ENCODE measurements at regions not wholly inside any gene's neighbourhood (a gene's known extent, or its start where the extent isn't known, plus 50 kb on each side); places are given as distances from the start of the nearest gene placed in this dataset.

- Histone ChIP-seq H3K4me3 (no peak overlapping the region), H3K36me3 (no peaks in the 10 kb centered on the region), H3K27me3 (no peaks in the 10 kb centered on the region), H3K27ac (no peak overlapping the region), H3K9me3 (no peaks in the 10 kb centered on the region), H3K4me1 (no peaks in the 10 kb centered on the region)
- intact Hi-C loops (cut with DNase I; ENCODE audit: low total_unique reads) = no loop called here
- no peak for TF ChIP-seq CTCF (IDR thresholded peaks at IDR 0.05)
- no peak for TF ChIP-seq POLR2A (IDR thresholded peaks at IDR 0.05)
- no peak for DNase-seq
Observed at GRCh38 chr18:27276886-27277285, 91.8 kb upstream of the CHST9 start.

DNA sequence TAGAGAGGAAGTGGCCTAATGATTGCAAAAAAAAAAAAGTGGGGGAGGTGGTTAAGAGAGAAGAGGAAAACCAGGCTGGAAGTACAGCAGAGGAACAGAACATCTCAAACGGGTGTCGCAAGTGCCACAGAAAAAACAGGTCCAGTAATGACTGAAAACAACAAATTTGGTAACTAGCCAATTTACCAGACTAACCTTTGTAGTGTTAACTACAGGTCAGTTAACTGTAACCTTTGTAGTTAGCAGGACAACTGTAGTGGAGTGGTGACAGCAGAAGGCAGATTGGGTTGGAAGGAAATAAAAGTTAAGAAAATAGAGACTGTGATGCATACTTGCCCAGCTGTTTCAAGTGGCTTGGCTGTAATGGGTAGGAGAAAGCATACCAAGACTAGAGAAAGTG is 91.4 kb upstream of the CHST9 start:
- H3K4me1 ChIP-seq = no peaks in the 10 kb centered on the region
- intact Hi-C loops (cut with DNase I; ENCODE audit: low total_unique reads) = no loop called here
- H3K36me3 ChIP-seq = no peaks in the 10 kb centered on the region
- no peak overlapping the region for H3K4me3 ChIP-seq
- no peaks in the 10 kb centered on the region for H3K9me3 ChIP-seq
- DNase-seq = no peak
- no peak overlapping the region for H3K27ac ChIP-seq
- TF ChIP-seq POLR2A (IDR thresholded peaks at IDR 0.05) (no peak), CTCF (IDR thresholded peaks at IDR 0.05) (no peak)
- H3K27me3 ChIP-seq = no peaks in the 10 kb centered on the region

DNA sequence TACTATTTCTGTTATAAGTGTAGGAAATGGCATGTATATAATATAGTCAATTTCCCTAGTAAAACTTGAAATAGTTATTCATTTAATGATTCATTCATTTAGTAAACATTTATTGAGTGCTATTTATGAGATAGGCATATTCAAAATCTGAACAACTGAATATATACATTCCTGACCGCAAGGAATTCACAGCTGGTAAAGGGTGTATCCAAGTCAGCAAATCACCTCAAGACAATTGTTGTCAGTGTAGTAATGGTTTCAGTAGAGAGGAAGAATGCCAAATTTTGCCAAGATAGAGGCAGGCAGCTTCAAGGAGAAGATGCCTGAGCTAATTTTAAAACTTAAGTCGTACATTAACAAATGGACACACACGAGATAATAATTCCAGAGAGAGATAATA is 89.8 kb upstream of the CHST9 start:
- H3K9me3 ChIP-seq = no peaks in the 10 kb centered on the region
- H3K4me1 ChIP-seq = no peaks in the 10 kb centered on the region
- intact Hi-C loops (cut with DNase I; ENCODE audit: low total_unique reads) = no loop called here
- H3K36me3 ChIP-seq = no peaks in the 10 kb centered on the region
- no peak overlapping the region for H3K4me3 ChIP-seq
- TF ChIP-seq CTCF (IDR thresholded peaks at IDR 0.05) (no peak), POLR2A (IDR thresholded peaks at IDR 0.05) (no peak)
- no peak for DNase-seq
- H3K27ac ChIP-seq = no peak overlapping the region
- no peaks in the 10 kb centered on the region for H3K27me3 ChIP-seq

GRCh38 chr18:27270508-27270907 is 85.4 kb upstream of the CHST9 start:
- no peaks in the 10 kb centered on the region for H3K9me3 ChIP-seq
- H3K4me1 ChIP-seq = no peaks in the 10 kb centered on the region
- no peak for DNase-seq
- intact Hi-C loops (cut with DNase I; ENCODE audit: low total_unique reads) = no loop called here
- H3K27me3 ChIP-seq = no peaks in the 10 kb centered on the region
- no peak overlapping the region for H3K27ac ChIP-seq
- no peaks in the 10 kb centered on the region for H3K36me3 ChIP-seq
- TF ChIP-seq CTCF (IDR thresholded peaks at IDR 0.05) = no peak
- no peak for TF ChIP-seq POLR2A (IDR thresholded peaks at IDR 0.05)
- H3K4me3 ChIP-seq = no peak overlapping the region

GRCh38 chr18:27263369-27263768 is 78.3 kb upstream of the CHST9 start:
- Histone ChIP-seq H3K36me3 (no peaks in the 10 kb centered on the region), H3K4me1 (no peaks in the 10 kb centered on the region), H3K27ac (no peak overlapping the region), H3K4me3 (no peak overlapping the region), H3K9me3 (no peaks in the 10 kb centered on the region), H3K27me3 (no peaks in the 10 kb centered on the region)
- TF ChIP-seq POLR2A (IDR thresholded peaks at IDR 0.05) (no peak), CTCF (IDR thresholded peaks at IDR 0.05) (no peak)
- intact Hi-C loops (cut with DNase I; ENCODE audit: low total_unique reads) = no loop called here
- DNase-seq = no peak

All from uterus (tissue), 3 donors.